Gastrocnemius medialis (tissue), 4 donors: ENCODE measurements at regions not wholly inside any gene's neighbourhood (a gene's known extent, or its start where the extent isn't known, plus 50 kb on each side); places are given as distances from the start of the nearest gene placed in this dataset.
"Not testable (repeated sequence)": the region's sequence is repeated elsewhere in the genome, so short reads cannot be mapped to it uniquely, and the experiment has no call there.

Experiments used
- CTCF ChIP-seq, 5 experiments: fragments of 450-650 bp in 3 of 5; fragments of 200-600 bp in 2 of 5; sonication (generic) in 2 of 5; IDR thresholded peaks in 4 of 5; conservative IDR thresholded peaks in 1 of 5; 1 replicate in 4 of 5; 2 replicates in 1 of 5; pipeline ENCODE4 v1.5.1; 2016 to 2019; ENCODE audit warnings: antibody characterized with exemption in 5 of 5, mild to moderate bottlenecking in 3 of 5, moderate library complexity in 3 of 5
- POLR2A ChIP-seq, 2 donors: fragments of 450-650 bp; IDR thresholded peaks; one replicate each; pipeline ENCODE4 v1.6.1; 2017; ENCODE audit warnings: antibody characterized with exemption in 2 of 2, mild to moderate bottlenecking in 2 of 2, moderate library complexity in 2 of 2

- not testable (repeated sequence) for TF ChIP-seq POLR2A (IDR thresholded peaks at IDR 0.05); CTCF (IDR thresholded peaks at IDR 0.05 in 4 of 5, conservative IDR thresholded peaks at IDR 0.05 in 1 of 5)
Measured at GRCh38 chr16:33583702-33584101, 124.3 kb downstream of the TP53TG3F start.
